ENCODE measurements at regions not wholly inside any gene's neighbourhood (a gene's known extent, or its start where the extent isn't known, plus 50 kb on each side); places are given as distances from the start of the nearest gene placed in this dataset.
"Not testable (repeated sequence)": the region's sequence is repeated elsewhere in the genome, so short reads cannot be mapped to it uniquely, and the experiment has no call there.

GRCh38 chr20:55142932-55143331 is 667.5 kb downstream of the DOK5 start:
- no peak overlapping the region for H3K4me3 ChIP-seq
- H3K27me3 ChIP-seq = no peaks in the 10 kb centered on the region
- H3K27ac ChIP-seq = no peak overlapping the region
- TF ChIP-seq CTCF (IDR thresholded peaks at IDR 0.05; ENCODE audit: low read depth, low read length) = no peak
- H3K4me1 ChIP-seq (ENCODE audit: low read depth) = no peaks in the 10 kb centered on the region
- no peaks in the 10 kb centered on the region for H3K36me3 ChIP-seq
- no peak for DNase-seq (ENCODE audit: low read depth in 1 of 2, low spot score in 1 of 2)
- H3K9me3 ChIP-seq (ENCODE audit: low read depth) = no peaks in the 10 kb centered on the region

- no peak for TF ChIP-seq CTCF (IDR thresholded peaks at IDR 0.05; ENCODE audit: low read depth, low read length)
- H3K27ac ChIP-seq = no peak overlapping the region
- H3K4me3 ChIP-seq = no peak overlapping the region
- no peaks in the 10 kb centered on the region for H3K27me3 ChIP-seq
- H3K4me1 ChIP-seq (ENCODE audit: low read depth) = no peaks in the 10 kb centered on the region
- no peaks in the 10 kb centered on the region for H3K9me3 ChIP-seq (ENCODE audit: low read depth)
- H3K36me3 ChIP-seq = no peaks in the 10 kb centered on the region
- no peak for DNase-seq (ENCODE audit: low read depth in 1 of 2, low spot score in 1 of 2)
Measured at GRCh38 chr20:55140631-55141030, 665.2 kb downstream of the DOK5 start.

- Histone ChIP-seq H3K27ac (no peak overlapping the region), H3K36me3 (no peaks in the 10 kb centered on the region), H3K4me1 (ENCODE audit: low read depth) (no peaks in the 10 kb centered on the region), H3K9me3 (ENCODE audit: low read depth) (no peaks in the 10 kb centered on the region), H3K4me3 (no peak overlapping the region), H3K27me3 (no peaks in the 10 kb centered on the region)
- no peak for DNase-seq (ENCODE audit: low read depth in 1 of 2, low spot score in 1 of 2)
- TF ChIP-seq CTCF (IDR thresholded peaks at IDR 0.05; ENCODE audit: low read depth, low read length) = no peak
Measured at GRCh38 chr20:55139173-55139765, 663.9 kb downstream of the DOK5 start.

GRCh38 chr20:55135923-55136322 is 660.5 kb downstream of the DOK5 start:
- Histone ChIP-seq H3K27me3 (no peaks in the 10 kb centered on the region), H3K27ac (no peak overlapping the region), H3K4me1 (ENCODE audit: low read depth) (no peaks in the 10 kb centered on the region), H3K4me3 (no peak overlapping the region), H3K9me3 (ENCODE audit: low read depth) (no peaks in the 10 kb centered on the region), H3K36me3 (no peaks in the 10 kb centered on the region)
- DNase-seq (ENCODE audit: low read depth in 1 of 2, low spot score in 1 of 2) = no peak
- TF ChIP-seq CTCF (IDR thresholded peaks at IDR 0.05; ENCODE audit: low read depth, low read length) = no peak

- Histone ChIP-seq H3K27me3 (no peaks in the 10 kb centered on the region), H3K9me3 (ENCODE audit: low read depth) (no peaks in the 10 kb centered on the region)
Measured at GRCh38 chr20:55132523-55132922, 657.1 kb downstream of the DOK5 start.

GRCh38 chr20:55117577-55117976 is 642.2 kb downstream of the DOK5 start:
- H3K4me1 ChIP-seq (ENCODE audit: low read depth); H3K4me3 ChIP-seq; DNase-seq (ENCODE audit: low read depth in 1 of 2, low spot score in 1 of 2); H3K36me3 ChIP-seq; H3K27me3 ChIP-seq; H3K27ac ChIP-seq; H3K9me3 ChIP-seq (ENCODE audit: low read depth): not testable (repeated sequence)

More at GRCh38 chr20:55132523-55132922, 657.1 kb downstream of the DOK5 start:
- Histone ChIP-seq H3K4me3 (no peak overlapping the region), H3K4me1 (ENCODE audit: low read depth) (peaks cover 7% of the 10 kb centered on the region), H3K36me3 (no peaks in the 10 kb centered on the region), H3K27ac (no peak overlapping the region)
- TF ChIP-seq CTCF (IDR thresholded peaks at IDR 0.05; ENCODE audit: low read depth, low read length) = no peak
- DNase-seq (ENCODE audit: low read depth in 1 of 2, low spot score in 1 of 2) = no peak
